Esophagus squamous epithelium (tissue), 4 donors: ENCODE measurements at regions not wholly inside any gene's neighbourhood (a gene's known extent, or its start where the extent isn't known, plus 50 kb on each side); places are given as distances from the start of the nearest gene placed in this dataset.

Source experiments
- CTCF ChIP-seq, 6 experiments: fragments of 450-650 bp in 4 of 6; fragments of 200-600 bp in 2 of 6; sonication (generic) in 2 of 6; IDR thresholded peaks; one replicate each; pipeline ENCODE4 v1.5.1; 2016 to 2019; ENCODE audit warnings: antibody characterized with exemption in 6 of 6, mild to moderate bottlenecking in 4 of 6, moderate library complexity in 4 of 6
- POLR2A ChIP-seq, 4 donors: fragments of 450-650 bp; IDR thresholded peaks; one replicate each; pipeline ENCODE4 v1.6.1; 2017; ENCODE audit warnings: antibody characterized with exemption in 4 of 4, mild to moderate bottlenecking in 4 of 4, moderate library complexity in 3 of 4

GRCh38 chr13:79246578-79246949 lies 159.5 kb downstream of the RBM26 start:
- TF ChIP-seq CTCF (IDR thresholded peaks at IDR 0.05) (no peak), POLR2A (IDR thresholded peaks at IDR 0.05) (no peak)
